GM19043 (cell line): ENCODE measurements at regions not wholly inside any gene's neighbourhood (a gene's known extent, or its start where the extent isn't known, plus 50 kb on each side); places are given as distances from the start of the nearest gene placed in this dataset.
"Not testable (repeated sequence)": the region's sequence is repeated elsewhere in the genome, so short reads cannot be mapped to it uniquely, and the experiment has no call there.

Experiments
- ATAC-seq: cut with Tn5 transposase; IDR thresholded peaks from one replicate; pipeline ENCODE4 v1.9.1; 2021; ENCODE audit warnings: low read depth; ENCODE audit not compliant: unreplicated experiment

GRCh38 chr2:210859314-210859713 lies 302.9 kb downstream of the CPS1 start:
- ATAC-seq = no peak

GRCh38 chr2:210860276-210860675 lies 303.9 kb downstream of the CPS1 start:
- ATAC-seq = no peak

- ATAC-seq = no peak
Observed at GRCh38 chr2:210861038-210861665, 304.8 kb downstream of the CPS1 start.

- ATAC-seq = no peak
Observed at GRCh38 chr2:210862283-210863065, 306.1 kb downstream of the CPS1 start.

- ATAC-seq = no peak
Observed at GRCh38 chr2:210863283-210863682, 306.9 kb downstream of the CPS1 start.

GRCh38 chr2:210871566-210871965 lies 315.2 kb downstream of the CPS1 start:
- not testable (repeated sequence) for ATAC-seq

- ATAC-seq = no peak
Observed at GRCh38 chr2:210873631-210874030, 317.2 kb downstream of the CPS1 start.

GRCh38 chr2:210884227-210884626 lies 327.8 kb downstream of the CPS1 start:
- no peak for ATAC-seq

GRCh38 chr2:210888035-210888434 lies 331.6 kb downstream of the CPS1 start:
- no peak for ATAC-seq

GRCh38 chr2:210895132-210895531 lies 338.7 kb downstream of the CPS1 start:
- no peak for ATAC-seq

- no peak for ATAC-seq
Observed at GRCh38 chr2:210899131-210899530, 342.7 kb downstream of the CPS1 start.

- ATAC-seq = no peak
Observed at GRCh38 chr2:210901326-210901725, 344.9 kb downstream of the CPS1 start.

GRCh38 chr2:210912779-210913178 lies 356.4 kb downstream of the CPS1 start:
- no peak for ATAC-seq

- ATAC-seq = no peak
Observed at GRCh38 chr2:210913461-210913860, 357.1 kb downstream of the CPS1 start.

- no peak for ATAC-seq
Observed at GRCh38 chr2:210915912-210916311, 359.5 kb downstream of the CPS1 start.

GRCh38 chr2:210917465-210917864 lies 361.1 kb downstream of the CPS1 start:
- ATAC-seq = no peak

GRCh38 chr2:210919128-210919527 lies 362.7 kb downstream of the CPS1 start:
- ATAC-seq = no peak

GRCh38 chr2:210922419-210922818 lies 366.0 kb downstream of the CPS1 start:
- no peak for ATAC-seq

- ATAC-seq = no peak
Observed at GRCh38 chr2:210928714-210929113, 372.3 kb downstream of the CPS1 start.

- no peak for ATAC-seq
Observed at GRCh38 chr2:210938228-210938627, 381.8 kb downstream of the CPS1 start.

- no peak for ATAC-seq
Observed at GRCh38 chr2:210946395-210946794, 390.0 kb downstream of the CPS1 start.

- ATAC-seq = not testable (repeated sequence)
Observed at GRCh38 chr2:210950434-210951060, 394.1 kb downstream of the CPS1 start.
